Renal cortex interstitium (tissue), 11 donors: ENCODE measurements at regions not wholly inside any gene's neighbourhood (a gene's known extent, or its start where the extent isn't known, plus 50 kb on each side); places are given as distances from the start of the nearest gene placed in this dataset.
"Not testable (repeated sequence)": the region's sequence is repeated elsewhere in the genome, so short reads cannot be mapped to it uniquely, and the experiment has no call there.

Source experiments
- DNase-seq, 11 donors: peaks; one replicate each; pipeline ENCODE4 v3.0.0-alpha.2; 2013; ENCODE audit warnings: low read depth in 9 of 11, low spot score in 4 of 11; ENCODE audit errors: extremely low read depth in 1 of 11

DNA sequence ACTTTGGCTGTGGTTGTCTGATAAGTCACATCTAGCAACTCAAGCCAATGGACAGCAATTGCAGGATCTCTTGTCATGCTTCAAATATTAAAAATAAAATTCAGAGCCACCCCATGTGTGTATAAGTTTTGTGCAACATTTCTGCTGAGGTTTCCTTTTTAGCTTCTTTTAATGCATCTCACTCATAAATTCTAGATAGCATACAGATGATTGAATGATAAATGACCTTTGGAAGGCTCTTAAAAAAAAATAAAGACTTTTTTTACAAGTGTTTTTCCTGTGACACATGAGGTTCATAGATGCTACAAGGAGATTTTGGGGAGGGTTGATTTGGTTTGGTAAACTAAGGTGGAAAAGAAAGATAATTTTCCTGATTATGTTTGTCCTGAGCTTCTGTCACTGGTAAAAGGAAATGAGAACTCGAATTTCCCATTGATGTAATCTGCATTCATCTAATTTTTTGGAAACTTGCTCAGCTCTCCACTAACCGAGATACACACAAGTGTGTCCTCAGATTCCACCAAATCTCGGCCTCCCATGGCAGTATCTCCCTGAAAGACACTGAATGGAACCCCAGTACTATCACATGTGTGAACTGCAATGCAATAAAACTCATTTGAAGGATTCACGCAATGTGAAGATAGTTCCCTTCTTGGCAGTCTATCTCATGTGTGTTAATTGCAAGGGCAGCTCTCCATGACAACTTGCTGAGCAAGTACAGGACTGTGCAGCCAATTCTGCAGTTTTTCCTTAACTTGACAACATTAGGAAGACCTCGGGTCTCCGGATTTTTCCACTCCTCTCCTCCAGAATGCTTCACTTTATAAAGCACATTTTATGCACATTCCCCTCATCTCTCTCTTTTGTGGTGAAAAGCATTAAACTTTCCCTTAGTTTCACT lies 185.4 kb upstream of the PFKP start:
- no peak for DNase-seq

DNA sequence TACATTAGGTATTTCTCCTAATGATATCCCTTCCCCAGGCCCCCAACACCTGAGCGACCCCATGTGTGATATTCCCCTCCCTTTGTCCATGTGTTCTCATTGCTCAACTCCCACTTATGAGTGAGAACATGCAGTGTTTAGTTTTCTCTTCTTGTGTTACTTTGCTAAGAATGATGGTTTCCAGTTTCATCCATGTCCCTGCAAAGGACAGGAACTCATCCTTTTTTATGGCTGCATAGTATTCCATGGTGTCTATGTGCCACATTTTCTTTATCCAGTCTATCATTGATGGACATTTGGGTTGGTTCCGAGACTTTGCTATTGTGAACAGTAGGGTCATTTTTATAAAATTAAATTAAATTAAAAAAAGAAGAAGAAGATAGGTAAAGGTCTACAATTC lies 187.3 kb upstream of the PFKP start:
- not testable (repeated sequence) for DNase-seq

DNA sequence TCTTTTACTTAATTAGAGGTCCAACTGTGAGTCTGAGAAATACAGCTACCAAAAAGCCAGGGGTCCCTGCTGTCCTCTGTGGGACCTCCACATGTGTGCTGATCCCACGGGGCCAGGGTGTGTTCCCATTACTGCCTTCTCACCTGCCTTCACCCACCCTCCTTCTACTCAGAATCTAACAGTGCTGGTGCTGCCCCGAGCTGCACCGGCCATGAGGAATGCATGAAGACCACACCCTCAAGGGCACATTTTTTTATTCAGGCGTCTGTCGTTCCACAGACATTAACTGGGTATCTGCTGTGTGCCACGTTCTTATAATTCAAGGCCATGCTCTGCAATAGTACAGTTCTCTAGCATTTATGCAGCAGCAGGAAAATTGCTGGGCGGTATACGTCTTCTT lies 188.5 kb upstream of the PFKP start:
- DNase-seq: no peak

DNA sequence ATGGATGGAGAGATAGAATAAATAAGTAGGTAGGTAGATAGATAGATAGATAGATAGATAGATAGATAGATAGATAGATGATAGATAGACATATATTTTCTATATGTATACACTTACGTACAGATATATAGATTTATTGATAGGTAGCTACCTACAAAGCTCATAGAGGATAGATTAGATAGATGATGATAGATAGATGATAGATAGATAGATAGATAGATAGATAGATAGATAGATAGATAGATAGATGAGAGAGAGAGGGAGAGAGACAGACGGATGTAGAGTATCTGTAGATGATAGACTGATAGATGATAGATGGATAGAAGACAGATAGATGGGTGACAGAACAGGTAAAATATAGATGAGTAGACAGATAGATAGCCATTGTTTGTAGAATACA lies 191.3 kb upstream of the PFKP start:
- DNase-seq: no peak

DNA sequence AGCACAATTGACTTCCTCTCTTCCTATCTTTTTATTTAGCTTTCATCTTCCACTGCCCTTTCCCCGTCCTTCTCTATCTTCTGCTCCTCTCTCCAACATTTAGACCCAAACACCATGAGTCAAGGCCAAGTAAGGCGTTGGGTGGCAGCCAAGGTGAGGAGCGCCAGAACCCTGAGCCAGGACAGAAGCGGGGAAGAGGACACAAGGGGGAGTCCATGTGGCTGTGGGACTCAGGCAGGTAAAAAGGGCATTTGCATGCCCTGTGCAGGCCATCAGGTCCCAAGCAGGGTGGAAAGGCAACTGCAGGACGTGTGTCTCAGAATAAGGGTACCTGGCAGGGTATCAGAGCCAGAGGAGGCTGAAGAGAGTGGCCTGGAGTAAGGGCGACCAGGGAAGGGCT lies 192.4 kb upstream of the PFKP start:
- no peak for DNase-seq

DNA sequence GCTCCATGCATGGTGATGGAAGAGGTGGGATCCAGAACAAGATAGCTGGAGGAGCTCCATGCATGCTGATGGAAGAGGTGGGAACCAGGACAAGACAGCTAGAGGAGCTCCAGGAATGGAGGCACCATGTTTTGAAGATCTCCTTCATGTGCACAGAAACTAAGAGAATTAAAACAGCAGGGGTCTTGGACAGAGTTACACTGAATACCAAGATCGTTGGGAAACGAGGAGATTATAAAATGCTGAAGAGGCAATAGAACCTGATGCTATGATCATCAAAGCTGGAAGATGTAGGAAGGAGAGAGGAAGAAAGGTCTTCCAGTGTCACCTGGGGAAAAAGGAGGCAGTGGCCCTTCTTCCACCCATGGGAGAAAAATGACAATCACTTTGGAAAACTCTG lies 193.6 kb upstream of the PFKP start:
- DNase-seq: no peak

DNA sequence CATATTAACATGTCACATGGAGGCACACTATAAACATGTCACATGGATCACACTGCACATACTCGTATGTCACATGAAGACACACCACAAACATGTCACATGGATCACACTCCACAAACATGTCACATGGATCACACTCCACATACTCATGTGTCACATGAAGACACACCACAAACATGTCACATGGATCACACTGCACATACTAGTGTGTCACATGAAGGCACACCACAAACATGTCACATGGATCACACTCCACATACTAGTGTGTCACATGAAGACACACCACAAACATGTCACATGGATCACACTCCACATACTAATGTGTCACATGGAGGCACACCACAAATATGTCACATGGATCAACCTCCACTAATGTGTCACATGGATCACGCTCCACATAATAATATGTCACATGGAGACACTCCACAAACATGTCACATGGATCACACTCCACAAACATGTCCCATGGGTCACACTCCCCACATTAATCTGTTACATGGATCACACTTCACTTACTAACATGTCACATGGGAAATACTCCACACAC lies 195.6 kb upstream of the PFKP start:
- DNase-seq: no peak

DNA sequence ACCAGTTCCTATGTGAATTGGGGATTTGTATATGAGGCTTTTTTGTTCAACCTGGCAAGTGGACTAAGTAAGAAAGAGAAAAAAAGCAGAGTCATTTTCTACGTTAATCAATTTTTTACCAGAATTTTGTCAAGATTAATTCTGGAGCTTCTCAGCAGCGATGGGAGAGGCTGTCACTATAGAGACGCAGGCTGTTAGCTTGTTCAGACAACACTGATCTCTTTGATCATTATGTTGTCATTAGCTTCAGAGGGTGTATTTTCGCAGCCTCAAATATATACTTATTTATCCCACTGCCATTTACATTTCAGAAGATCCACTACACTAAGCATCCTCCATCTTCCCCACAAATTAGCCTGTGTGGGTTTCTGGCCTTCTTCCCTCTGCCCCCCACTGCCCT lies 196.7 kb upstream of the PFKP start:
- DNase-seq: no peak

DNA sequence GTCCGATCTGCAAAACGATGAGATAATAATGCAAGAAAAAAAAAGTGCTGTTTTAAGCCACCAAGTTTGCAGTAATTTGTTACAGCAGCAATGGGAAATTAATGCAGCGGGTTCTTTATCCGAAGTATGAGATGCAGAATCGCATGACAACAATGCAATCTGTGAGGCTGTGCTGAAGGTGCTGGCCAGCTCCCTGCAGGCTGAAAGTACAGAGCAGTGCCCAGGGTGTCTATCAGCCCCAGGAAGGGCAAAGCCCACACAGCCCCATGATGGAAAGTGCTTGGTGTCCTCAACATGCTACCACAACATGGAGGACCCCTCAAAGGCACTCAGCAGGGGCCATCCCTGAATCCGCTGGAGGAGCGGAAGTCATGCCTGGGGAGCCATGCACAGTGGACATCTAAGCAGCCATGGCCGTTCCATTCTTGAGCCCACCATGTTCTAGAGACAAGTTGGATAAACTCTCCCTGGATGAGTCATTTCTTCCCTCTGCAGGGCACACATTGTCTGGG lies 199.5 kb upstream of the PFKP start:
- no peak for DNase-seq

DNA sequence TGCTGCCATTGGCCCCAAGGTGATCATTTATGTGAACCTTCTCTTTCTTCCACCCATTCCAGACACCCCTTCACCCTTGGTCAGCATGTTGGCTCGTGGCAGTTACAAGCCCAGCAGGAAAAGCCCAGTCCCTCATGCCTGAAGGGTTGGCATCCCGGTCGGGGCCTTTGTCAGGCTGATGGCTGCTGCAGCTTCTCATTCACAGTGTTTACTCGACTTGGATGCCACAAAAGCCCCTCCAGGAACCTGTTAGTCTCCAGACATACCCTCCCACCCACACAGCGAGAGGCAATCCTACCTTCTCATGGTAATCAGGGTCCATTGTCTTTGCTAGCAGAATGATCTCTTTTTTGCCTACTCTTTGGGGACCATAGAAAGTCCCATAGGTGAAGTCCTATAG lies 200.8 kb upstream of the PFKP start:
- no peak for DNase-seq

DNA sequence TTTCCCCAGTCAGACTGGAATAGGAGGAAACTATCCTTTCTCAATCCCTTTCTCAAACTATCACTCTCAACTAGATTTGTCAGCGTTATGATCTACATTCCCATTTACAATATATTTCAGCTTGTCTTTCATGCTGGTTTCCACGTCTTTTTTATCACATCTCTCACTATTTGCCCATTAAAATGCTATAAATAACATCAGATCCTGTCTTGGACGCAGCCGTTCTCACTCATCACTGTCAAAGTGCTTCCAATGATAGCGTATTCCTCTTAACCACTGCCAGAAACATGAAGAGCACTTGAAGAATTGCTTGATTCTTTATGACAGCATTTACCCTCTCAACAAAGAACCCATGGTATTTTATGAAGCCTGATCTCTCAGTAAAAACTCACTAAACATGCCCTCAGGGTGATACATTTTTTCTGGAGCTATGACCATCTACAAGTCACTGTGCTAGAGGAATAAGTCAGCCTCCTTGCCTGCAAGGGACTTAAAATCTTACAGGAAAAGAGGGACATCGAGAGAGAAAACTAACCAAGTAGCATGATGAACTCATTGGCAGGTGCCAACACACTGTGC lies 205.6 kb upstream of the PFKP start:
- DNase-seq: no peak

DNA sequence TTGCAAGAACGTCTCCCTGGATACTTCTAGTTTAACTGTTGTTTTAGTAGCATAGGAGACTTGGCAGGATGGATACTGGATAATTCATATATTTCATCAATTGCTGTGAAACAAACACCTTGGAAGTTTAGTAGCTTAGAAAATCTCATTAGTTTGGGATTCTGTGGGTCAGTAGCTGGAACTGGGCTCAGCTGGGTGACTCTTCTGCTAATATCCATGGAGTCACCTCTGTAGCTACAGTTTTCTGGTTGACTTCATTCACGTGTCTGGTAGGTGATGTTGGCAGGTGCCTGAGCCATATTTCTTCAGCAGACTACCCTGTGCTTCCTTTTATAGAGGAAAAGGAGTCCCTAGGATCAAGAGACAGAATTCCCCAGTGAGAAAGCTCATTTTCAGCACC lies 208.9 kb upstream of the PFKP start:
- no peak for DNase-seq

DNA sequence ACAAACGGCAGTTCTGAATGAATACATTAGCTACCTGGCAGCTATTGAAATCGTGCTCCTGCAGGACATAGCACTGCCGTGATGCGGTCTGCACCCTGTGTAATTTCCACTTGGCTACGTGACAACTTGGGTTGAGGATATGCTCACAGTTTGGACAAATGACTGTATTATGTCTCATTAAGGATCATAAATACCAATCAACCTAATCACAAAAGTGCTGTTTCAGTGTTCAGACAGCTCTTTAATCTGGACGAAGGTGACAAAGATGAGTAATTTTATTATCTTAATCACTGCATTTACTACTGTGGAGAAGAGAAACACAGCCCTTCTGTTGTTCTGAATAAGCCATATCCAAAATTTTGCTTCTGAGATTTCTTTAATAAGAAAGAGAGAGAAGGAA lies 210.8 kb upstream of the PFKP start:
- no peak for DNase-seq

DNA sequence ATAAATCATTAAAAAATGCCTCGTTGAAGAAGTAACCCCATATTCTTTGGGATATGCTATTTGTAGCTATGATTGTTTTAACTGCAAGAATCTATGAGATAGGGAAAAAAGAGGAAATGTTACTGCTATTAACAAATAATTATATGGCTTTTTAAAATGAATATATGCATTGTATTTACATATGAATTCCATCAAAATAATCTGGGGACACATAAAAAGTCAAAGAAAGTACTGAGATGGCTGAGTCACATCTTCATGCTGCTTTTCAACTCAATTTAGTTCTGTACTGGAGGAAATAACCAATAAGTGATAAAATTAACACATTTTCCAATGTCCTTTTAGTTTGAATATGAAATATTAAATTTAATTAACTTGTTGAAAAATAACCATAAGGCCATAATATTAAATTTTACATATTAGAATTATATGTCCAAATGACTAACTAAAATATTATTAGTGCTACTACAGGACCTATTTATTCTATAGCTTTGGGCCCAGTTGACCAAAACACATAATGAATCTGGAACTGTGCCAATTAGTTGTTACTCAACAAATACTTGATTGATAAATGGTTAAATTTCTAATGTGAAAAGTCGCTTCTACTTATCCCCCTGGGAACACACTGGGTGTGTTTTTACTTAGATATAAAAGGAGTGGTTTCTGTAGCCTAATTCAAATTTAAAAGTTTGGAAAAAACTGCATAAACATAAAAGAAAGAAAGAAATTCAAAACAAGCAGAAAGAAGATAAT lies 214.6 kb upstream of the PFKP start:
- no peak for DNase-seq

DNA sequence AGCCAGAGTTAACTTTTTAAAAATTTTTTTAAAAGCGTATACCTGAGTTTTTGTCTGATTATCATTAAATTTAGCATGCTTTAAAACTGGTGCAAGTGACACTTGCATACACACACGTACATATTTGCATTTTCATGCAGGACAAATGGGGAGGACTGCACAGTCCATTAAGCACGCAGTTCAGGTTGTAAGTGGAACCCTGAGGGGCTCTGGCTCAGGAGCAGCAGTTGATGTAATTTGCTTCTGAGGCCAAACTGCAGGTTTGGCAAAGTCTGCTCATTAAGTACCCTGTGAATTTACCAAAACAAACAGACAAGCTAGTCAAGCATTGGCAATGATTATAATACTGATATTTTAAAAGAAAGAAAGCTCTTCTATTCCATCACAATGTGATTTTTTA lies 215.8 kb upstream of the PFKP start:
- no peak for DNase-seq

DNA sequence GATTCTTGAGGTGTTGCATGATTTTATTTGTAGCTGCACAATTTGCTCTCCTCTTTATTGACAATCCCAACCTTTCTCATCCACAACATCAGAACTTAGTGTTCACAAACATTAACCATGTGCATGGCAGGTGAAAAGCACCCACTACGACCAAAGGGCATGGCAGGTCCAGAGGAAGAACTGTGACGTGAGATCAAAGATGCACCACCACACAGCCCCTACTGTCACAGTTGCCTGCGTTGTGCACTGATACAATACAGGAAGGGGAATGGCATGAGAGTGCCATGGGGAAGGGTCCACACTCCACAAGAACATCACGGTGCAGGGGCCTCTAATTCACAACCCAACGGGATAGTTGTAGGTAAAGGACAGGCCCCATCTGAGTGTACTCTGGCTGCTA lies 217.1 kb upstream of the PFKP start:
- DNase-seq: no peak

DNA sequence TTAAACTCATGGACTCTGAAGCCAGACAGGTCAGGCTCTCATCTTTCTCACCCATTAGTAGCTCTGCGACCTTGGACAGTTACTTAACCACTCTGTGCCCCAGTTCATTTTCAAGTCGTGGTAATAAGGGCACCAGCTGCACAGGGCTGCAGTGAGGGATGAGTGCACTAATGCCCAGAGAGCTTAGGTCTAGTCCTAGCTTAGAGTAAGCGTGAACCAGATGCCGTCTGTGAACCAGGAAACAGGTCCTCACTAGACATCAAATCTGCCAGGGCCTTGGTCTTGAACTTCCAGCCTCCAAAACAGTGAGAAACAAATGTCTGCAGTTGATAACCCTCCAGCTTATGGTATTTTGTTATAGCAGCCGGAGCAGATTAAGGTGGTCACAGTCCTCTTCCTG lies 222.4 kb upstream of the PFKP start:
- no peak for DNase-seq

DNA sequence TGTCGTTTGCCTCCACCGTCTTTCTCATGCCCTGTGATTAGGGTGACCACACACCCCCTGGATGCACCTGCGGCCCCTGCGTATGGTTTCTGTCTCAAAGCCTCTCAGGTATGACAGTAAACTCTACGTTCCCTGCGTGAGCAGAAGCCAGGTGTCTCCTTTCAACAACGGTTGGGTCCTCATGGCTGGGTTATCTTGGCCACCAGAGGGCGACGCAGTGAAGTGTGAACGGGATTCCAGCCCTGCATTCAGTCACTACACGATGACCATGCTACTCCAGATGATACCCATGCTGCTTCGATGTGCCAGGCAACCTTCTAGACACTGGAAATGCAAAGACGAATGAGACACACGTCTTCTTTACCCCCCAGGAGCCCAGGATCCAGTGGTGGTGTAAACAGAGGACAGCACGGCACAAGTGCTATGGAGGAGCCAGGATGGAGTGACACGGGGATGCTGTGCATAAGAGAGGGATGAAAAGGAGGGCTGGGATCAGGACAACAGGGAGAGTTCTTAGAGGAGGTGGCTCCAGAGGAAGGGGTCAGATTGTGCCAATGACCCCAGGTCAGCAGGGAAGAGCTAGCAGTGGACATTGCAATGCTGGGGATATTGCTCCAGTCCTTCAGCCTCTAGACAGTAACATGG lies 228.1 kb upstream of the PFKP start:
- peak in 5 of 11 donors; percentile 5 to 22 (median 11) for DNase-seq

DNA sequence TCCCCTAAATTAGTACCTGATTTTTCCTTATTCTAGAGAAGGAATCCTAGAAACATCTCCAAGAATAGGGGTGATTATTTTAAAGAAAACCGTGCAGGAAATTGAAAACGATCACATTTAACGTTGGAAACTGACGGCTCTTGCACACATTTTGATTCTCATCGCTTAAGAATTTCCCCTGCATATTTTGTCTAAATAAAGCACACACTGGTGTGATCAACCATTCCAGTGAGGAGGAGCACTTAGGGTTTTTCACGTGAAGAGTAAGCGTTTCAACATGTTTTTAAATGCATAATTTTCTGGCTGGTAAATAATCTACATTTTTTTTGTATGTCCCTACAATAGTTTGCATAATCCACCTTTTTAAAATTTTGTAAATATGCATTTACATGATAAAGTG lies 229.7 kb upstream of the PFKP start:
- DNase-seq: no peak
